B cell (primary cell): ENCODE measurements at regions not wholly inside any gene's neighbourhood (a gene's known extent, or its start where the extent isn't known, plus 50 kb on each side); places are given as distances from the start of the nearest gene placed in this dataset.

ENCODE experiments used
- ATAC-seq: fragments of 200-7000 bp; cut with Tn5 transposase; one replicate; pipeline ENCODE4 v1.10.0; 2021; ENCODE audit warnings: low read depth, mild to moderate bottlenecking, moderate number of reproducible peaks, moderate library complexity
- CTCF ChIA-PET: fragments of 350-600 bp; sonication (Branson Sonifier 250); formaldehyde crosslinking; loops from one replicate; lab custom pipeline; 2021; ENCODE audit warnings: antibody characterized with exemption, inconsistent platforms; lab: Charles Lee
- POLR2A ChIA-PET: fragments of 350-600 bp; sonication (Branson Sonifier 250); formaldehyde crosslinking; loops from one replicate; lab custom pipeline; 2021; ENCODE audit warnings: antibody characterized with exemption; lab: Charles Lee
- DNase-seq: peaks from one replicate; pipeline ENCODE4 v3.0.0; 2013
- H2AFZ ChIP-seq: 2 replicates; pipeline ENCODE4 v1.6.1; 2012; ENCODE audit warnings: mild to moderate bottlenecking, low read depth, low read length; ENCODE audit not compliant: insufficient read depth, poor library complexity, severe bottlenecking
- H3K27ac ChIP-seq, 2 donors: 1 replicate in 1 of 2; 2 replicates in 1 of 2; pipeline ENCODE4 v1.5.1; 2012 to 2013; ENCODE audit warnings: low read length in 2 of 2, mild to moderate bottlenecking in 2 of 2, moderate library complexity in 1 of 2
- H3K27me3 ChIP-seq, 4 experiments: fragments of 200-600 bp in 1 of 4; sonication (generic) in 1 of 4; replicated peaks in 1 of 4; 1 replicate in 2 of 4; 2 replicates in 2 of 4; pipeline versions ENCODE4 v1.6.1 to v1.7.0; 2013 to 2016; ENCODE audit warnings: low read length in 3 of 4, mild to moderate bottlenecking in 2 of 4, mixed read lengths in 1 of 4, moderate library complexity in 1 of 4; ENCODE audit not compliant: insufficient read depth in 4 of 4, control insufficient read depth in 3 of 4; ENCODE audit errors: control extremely low read depth in 1 of 4
- H3K36me3 ChIP-seq, 2 experiments: replicated peaks in 1 of 2; 1 replicate in 1 of 2; 2 replicates in 1 of 2; pipeline versions ENCODE4 v1.6.1 to v1.7.1; 2013; ENCODE audit warnings: low read length in 1 of 2; ENCODE audit not compliant: insufficient read depth in 2 of 2, control insufficient read depth in 1 of 2; ENCODE audit errors: control extremely low read depth in 1 of 2, extremely low read depth in 1 of 2
- H3K4me1 ChIP-seq, 2 donors: fragments of 200-600 bp in 1 of 2; sonication (generic) in 1 of 2; 1 replicate in 1 of 2; 2 replicates in 1 of 2; pipeline versions ENCODE4 v1.5.1 to v1.6.1; 2013 to 2017; ENCODE audit warnings: low read length in 2 of 2; ENCODE audit not compliant: control insufficient read depth in 2 of 2, insufficient read depth in 2 of 2
- H3K4me2 ChIP-seq: replicated peaks from 2 replicates; pipeline ENCODE3; 2012; ENCODE audit warnings: mild to moderate bottlenecking, low read depth, low read length; ENCODE audit not compliant: poor library complexity, severe bottlenecking
- H3K4me3 ChIP-seq, 5 experiments: fragments of 200-600 bp in 1 of 5; sonication (generic) in 1 of 5; 1 replicate in 3 of 5; 2 replicates in 2 of 5; pipeline versions ENCODE4 v1.5.1 to v1.7.0; 2011 to 2016; ENCODE audit warnings: low read length in 4 of 5, mild to moderate bottlenecking in 4 of 5, low read depth in 2 of 5, control low read depth in 1 of 5, moderate library complexity in 1 of 5; ENCODE audit not compliant: insufficient read depth in 1 of 5; ENCODE audit errors: control extremely low read depth in 1 of 5, extremely low read depth in 1 of 5
- H3K79me2 ChIP-seq: fragments of 200-600 bp; sonication (generic); one replicate; pipeline ENCODE4 v1.6.0; 2016; ENCODE audit warnings: low read length; ENCODE audit not compliant: control insufficient read depth, insufficient read depth
- H3K9ac ChIP-seq: fragments of 200-600 bp; sonication (generic); 2 replicates; pipeline ENCODE4 v1.6.1; 2017; ENCODE audit warnings: mild to moderate bottlenecking, low read length, moderate library complexity
- H3K9me3 ChIP-seq, 3 donors: one replicate each; pipeline versions ENCODE4 v1.6.1 to v1.7.1; 2013; ENCODE audit warnings: low read length in 2 of 3; ENCODE audit not compliant: control insufficient read depth in 2 of 3, insufficient read depth in 1 of 3; ENCODE audit errors: control extremely low read depth in 1 of 3
- H4K20me1 ChIP-seq: 2 replicates; pipeline ENCODE4 v1.6.0; 2012; ENCODE audit warnings: mild to moderate bottlenecking, low read length; ENCODE audit not compliant: insufficient read depth, control insufficient read depth, poor library complexity, severe bottlenecking
- H3K27ac Mint-ChIP-seq: one replicate; pipeline ENCODE4 v1.8.0; 2021; ENCODE audit warnings: mixed read lengths
- H3K27me3 Mint-ChIP-seq: one replicate; pipeline ENCODE4 v1.8.0; 2021; ENCODE audit warnings: mixed read lengths
- H3K4me1 Mint-ChIP-seq: one replicate; pipeline ENCODE4 v1.8.0; 2021; ENCODE audit warnings: mixed read lengths
- H3K4me3 Mint-ChIP-seq: one replicate; pipeline ENCODE4 v1.8.0; 2021; ENCODE audit warnings: mixed read lengths
- H3K9me3 Mint-ChIP-seq: one replicate; pipeline ENCODE4 v1.8.0; 2022; ENCODE audit warnings: mixed read lengths; ENCODE audit not compliant: insufficient read depth
- CTCF ChIP-seq: fragments of 200-600 bp; IDR thresholded peaks from one replicate; pipeline ENCODE4 v1.8.0; 2022; ENCODE audit warnings: antibody characterized with exemption, mild to moderate bottlenecking
- EZH2 ChIP-seq: IDR thresholded peaks from 2 replicates; pipeline ENCODE4 v1.6.1; 2012; ENCODE audit warnings: borderline replicate concordance, low read depth, mild to moderate bottlenecking, moderate library complexity, low read length; ENCODE audit not compliant: insufficient read depth, poor library complexity, severe bottlenecking
- WGBS: methylation state at CpG from one replicate; pipeline ENCODE4 v1.1.5; 2013; ENCODE audit warnings: missing lambda C conversion rate; ENCODE audit not compliant: insufficient coverage; 5-methylcytosine and 5-hydroxymethylcytosine counted together
- intact Hi-C: fragments of 100-400 bp; cut with micrococcal nuclease; formaldehyde crosslinking; loops from one replicate; pipeline ENCODE4 v1.10.0; 2022

GRCh38 chr3:106906074-106906473 is 471.2 kb upstream of the CCDC54 start:
- H3K27ac ChIP-seq, result no peak overlapping the region

More at GRCh38 chr3:106906074-106906473, 471.2 kb upstream of the CCDC54 start:
- POLR2A ChIA-PET, result no interaction called here
- Mint-ChIP-seq H3K27me3 (no peaks in the 10 kb centered on the region), H3K4me1 (no peaks in the 10 kb centered on the region), H3K4me3 (no peak overlapping the region), H3K27ac (no peak overlapping the region), H3K9me3 (no peaks in the 10 kb centered on the region)
- Histone ChIP-seq H3K9ac (no peak overlapping the region), H3K9me3 (peaks cover 2 to 12% (median 5%) of the 10 kb centered on the region in 3 donors), H2AFZ (no peak overlapping the region), H4K20me1 (no peaks in the 10 kb centered on the region), H3K4me3 (no peak overlapping the region), H3K79me2 (no peaks in the 10 kb centered on the region), H3K4me2 (no peak overlapping the region), H3K36me3 (no peaks in the 10 kb centered on the region), H3K27me3 (no peaks in the 10 kb centered on the region), H3K4me1 (no peaks in the 10 kb centered on the region)
- intact Hi-C loops, result no loop called here
- WGBS, result 81% methylated on average over 2 of the region's 4 CpGs
- ATAC-seq, result no peak
- TF ChIP-seq CTCF, result no peak
- TF ChIP-seq EZH2, result no peak
- CTCF ChIA-PET, result no interaction called here
- no peak for DNase-seq
